ENCODE measurements at regions not wholly inside any gene's neighbourhood (a gene's known extent, or its start where the extent isn't known, plus 50 kb on each side); places are given as distances from the start of the nearest gene placed in this dataset.

GRCh38 chr2:18171191-18172139 lies 293.0 kb downstream of the KCNS3 start (continued):
- no peak for TF ChIP-seq BCL3 (IDR thresholded peaks at IDR 0.05; ENCODE audit: borderline replicate concordance, insufficient read depth, low read depth, low read length, poor library complexity, severe bottlenecking)

- DNase-seq (ENCODE audit: low read depth, low spot score) (no peak), ATAC-seq (no peak), FAIRE-seq (no peak)
- H2AFZ ChIP-seq (ENCODE audit: control insufficient read depth, low read depth, low read length), result no peak overlapping the region
- H3K4me3 ChIP-seq, result no peak overlapping the region
- intact Hi-C loops (cut with micrococcal nuclease; ENCODE audit: unreplicated experiment) (no loop called here), in situ Hi-C loops (cut with MboI) (no loop called here)
- no peaks in the 10 kb centered on the region for H3K36me3 ChIP-seq (ENCODE audit: control insufficient read depth in 2 of 2, insufficient read depth in 2 of 2, low read length in 1 of 2)
- 0% methylated on average over 1 of the region's 1 CpG for WGBS (ENCODE audit: insufficient coverage, insufficient replicate concordance, low lambda C conversion rate, missing lambda C conversion rate)
- ChIA-PET POLR2A (no interaction called here), CTCF (interaction anchor here (0.7 to 1.6 kb wide), 3 partner anchors 10 to 21 kb away, joined by 4 to 8 read pairs (median 5); no protein-coding TSS in a partner anchor), SMC1A (ENCODE audit: uncharacterized antibody, unreplicated experiment) (no interaction called here), RAD21 (ENCODE audit: unreplicated experiment) (no interaction called here)
- no peak overlapping the region for H3K9ac ChIP-seq (ENCODE audit: control insufficient read depth, insufficient read depth, low read length)
- no peaks in the 10 kb centered on the region; a peak in 1 of 4 replicates for H3K27me3 ChIP-seq (replicated peaks in 1 of 2; ENCODE audit: control insufficient read depth in 2 of 2, insufficient read depth in 2 of 2, low read length in 1 of 2)
- H3K4me1 ChIP-seq (ENCODE audit: control insufficient read depth, insufficient read depth, low read length), result no peaks in the 10 kb centered on the region
- H3K27ac ChIP-seq (ENCODE audit: control insufficient read depth, insufficient read depth), result no peak overlapping the region
- H3K79me2 ChIP-seq (ENCODE audit: control insufficient read depth, insufficient read depth, low read length), result no peaks in the 10 kb centered on the region
- H3K9me3 ChIP-seq (replicated peaks; ENCODE audit: control insufficient read depth, insufficient read depth, low read length), result no peaks in the 10 kb centered on the region
- H4K20me1 ChIP-seq (ENCODE audit: control insufficient read depth, insufficient read depth), result no peaks in the 10 kb centered on the region
- BruUV-seq (replicated peaks), result no TSS peak
- H3K4me2 ChIP-seq (ENCODE audit: control insufficient read depth, insufficient read depth), result no peak overlapping the region
- TF ChIP-seq IKZF2 (IDR thresholded peaks at IDR 0.05), result no peak
- TF ChIP-seq BMI1 (IDR thresholded peaks at IDR 0.05; ENCODE audit: borderline replicate concordance), result no peak
- TF ChIP-seq TAF1 (IDR thresholded peaks at IDR 0.05; ENCODE audit: borderline replicate concordance, low read depth, low read length), result no peak
- TF ChIP-seq E4F1 (IDR thresholded peaks at IDR 0.05; ENCODE audit: borderline replicate concordance, partially characterized antibody), result no peak
- TF ChIP-seq ZBTB40 (IDR thresholded peaks at IDR 0.05; ENCODE audit: borderline replicate concordance), result no peak
- TF ChIP-seq STAT1 (conservative IDR thresholded peaks at IDR 0.05), result no peak
- no peak for TF ChIP-seq MYB (IDR thresholded peaks at IDR 0.05; ENCODE audit: borderline replicate concordance, low read depth, low read length)
Observed at GRCh38 chr2:18170642-18171041, 292.2 kb downstream of the KCNS3 start.
